HG02759 (cell line): ENCODE measurements at regions not wholly inside any gene's neighbourhood (a gene's known extent, or its start where the extent isn't known, plus 50 kb on each side); places are given as distances from the start of the nearest gene placed in this dataset.
"Not testable (repeated sequence)": the region's sequence is repeated elsewhere in the genome, so short reads cannot be mapped to it uniquely, and the experiment has no call there.

Source experiments
- ATAC-seq: cut with Tn5 transposase; IDR thresholded peaks from one replicate; pipeline ENCODE4 v1.9.1; 2021; ENCODE audit warnings: mild to moderate bottlenecking, moderate library complexity; ENCODE audit not compliant: unreplicated experiment

DNA sequence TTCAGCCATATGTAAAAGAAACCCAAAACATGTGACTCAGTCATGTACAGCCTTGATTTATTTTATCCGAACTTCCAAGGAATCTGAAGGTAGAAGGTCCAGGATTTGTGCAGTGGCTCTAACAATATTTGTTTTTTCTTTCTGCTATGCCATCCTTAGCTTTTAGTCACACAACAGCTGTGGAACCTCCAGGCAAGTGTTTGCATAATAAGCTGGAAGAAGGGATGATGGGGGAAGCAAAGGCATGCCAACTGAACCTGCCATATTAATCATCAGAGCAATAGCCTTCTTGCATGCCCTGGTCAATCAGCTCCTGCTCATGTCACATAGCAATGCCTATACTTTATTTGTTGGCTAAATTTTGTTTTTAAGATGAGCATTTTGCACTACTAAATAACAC, 444.7 kb upstream of the ARPP21 start:
- ATAC-seq: no peak

DNA sequence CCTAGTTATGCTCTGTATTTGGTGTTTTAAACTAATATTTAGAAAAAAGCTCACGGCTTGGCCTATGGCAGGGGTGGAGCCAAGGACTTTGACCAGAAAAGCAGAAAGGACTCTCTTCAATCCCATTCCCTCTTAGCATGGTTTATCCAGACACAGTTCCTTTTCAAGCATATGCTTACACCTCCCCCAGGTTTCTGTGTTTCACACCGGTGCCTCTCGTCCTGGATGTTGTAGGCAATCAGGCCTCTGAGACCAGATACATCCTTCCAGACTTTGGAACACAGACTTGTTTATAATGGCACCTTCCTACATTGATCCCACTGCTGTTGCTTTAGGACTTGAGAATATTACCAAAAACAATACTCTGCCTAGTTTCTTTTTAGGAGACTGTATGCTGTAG, 440.5 kb upstream of the ARPP21 start:
- no peak for ATAC-seq

DNA sequence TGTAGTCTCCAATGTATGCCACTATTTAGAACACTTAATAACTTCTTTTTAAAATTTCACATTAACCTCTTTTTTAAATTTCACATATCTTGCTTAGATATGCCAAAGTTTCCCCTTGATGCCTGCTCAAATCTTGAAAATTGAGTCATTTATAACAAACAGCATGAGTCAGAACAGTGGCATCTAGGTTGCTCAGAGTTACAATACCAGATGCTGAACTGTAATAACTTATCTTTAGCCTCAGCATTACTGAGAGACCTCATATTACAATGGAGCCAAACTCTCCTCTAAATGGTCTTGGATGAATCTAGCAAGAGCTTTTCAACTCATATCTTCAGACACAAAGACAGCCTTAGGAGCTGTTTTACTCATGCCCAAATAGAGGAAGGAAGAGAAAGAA, 439.3 kb upstream of the ARPP21 start:
- no peak for ATAC-seq

DNA sequence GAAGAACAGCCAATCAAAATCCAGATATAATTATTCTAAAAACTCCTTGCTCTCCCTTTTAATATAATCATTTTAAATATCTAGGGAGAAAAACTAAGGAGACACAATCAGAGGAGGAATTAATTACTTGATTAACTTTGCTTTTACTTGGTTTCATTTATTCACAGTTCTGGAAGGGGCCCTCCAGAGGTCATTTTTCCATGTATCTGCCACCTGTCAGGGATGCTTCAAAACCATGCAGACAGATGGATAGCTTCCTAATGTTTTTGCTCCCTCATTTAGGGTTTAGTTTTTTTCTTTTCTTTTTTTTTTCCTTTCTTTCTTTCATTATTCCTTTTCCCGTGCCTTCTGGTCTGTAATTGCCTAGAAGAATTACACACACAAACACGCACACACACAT, 438.1 kb upstream of the ARPP21 start:
- ATAC-seq: no peak

DNA sequence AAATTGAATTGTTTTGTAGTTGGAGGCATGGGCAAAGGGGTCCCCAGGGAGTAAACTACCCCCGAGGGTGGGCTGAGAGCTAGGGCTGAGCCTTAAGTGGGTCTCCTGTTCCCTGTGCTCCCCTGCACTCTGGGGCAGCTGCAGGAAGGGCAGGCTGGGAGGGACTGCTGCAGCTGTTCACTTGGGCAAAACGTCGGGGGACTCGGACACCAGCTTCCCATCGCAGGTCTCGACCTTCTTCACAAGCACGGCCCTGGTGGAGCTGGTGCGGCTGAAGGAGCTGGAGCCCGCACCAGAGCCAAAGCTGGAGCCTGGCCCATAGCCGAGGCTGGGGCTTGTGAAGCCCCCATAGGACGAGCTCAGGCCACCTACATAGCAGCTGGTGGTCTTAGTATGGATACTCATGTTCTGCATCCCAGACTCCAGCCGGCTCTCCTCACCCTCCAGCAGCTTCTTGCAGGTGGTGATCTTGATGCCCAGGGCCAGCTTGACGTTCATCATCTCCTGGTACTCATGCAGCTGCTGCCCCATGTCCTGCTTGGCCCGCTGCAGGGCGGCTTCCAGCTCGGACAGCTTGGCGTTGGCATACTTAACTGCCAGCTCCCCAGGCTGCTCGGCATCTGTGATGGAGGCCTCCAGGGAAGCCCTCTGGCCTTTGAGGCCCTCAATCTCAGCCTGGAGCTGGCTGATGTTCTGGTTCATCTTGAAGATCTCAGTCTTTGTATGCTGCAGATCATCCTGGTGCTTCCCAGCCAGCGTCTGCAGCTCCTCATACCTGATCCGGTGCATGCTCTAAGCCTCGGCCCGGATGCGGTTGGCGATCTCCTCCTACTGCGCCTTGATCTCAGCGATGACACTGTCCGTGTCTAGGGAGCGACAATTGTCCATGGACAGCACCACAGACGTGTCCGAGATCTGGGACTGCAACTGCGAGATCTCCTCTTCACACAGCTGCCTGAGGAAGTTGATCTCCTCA, 423.5 kb upstream of the ARPP21 start:
- no peak for ATAC-seq

DNA sequence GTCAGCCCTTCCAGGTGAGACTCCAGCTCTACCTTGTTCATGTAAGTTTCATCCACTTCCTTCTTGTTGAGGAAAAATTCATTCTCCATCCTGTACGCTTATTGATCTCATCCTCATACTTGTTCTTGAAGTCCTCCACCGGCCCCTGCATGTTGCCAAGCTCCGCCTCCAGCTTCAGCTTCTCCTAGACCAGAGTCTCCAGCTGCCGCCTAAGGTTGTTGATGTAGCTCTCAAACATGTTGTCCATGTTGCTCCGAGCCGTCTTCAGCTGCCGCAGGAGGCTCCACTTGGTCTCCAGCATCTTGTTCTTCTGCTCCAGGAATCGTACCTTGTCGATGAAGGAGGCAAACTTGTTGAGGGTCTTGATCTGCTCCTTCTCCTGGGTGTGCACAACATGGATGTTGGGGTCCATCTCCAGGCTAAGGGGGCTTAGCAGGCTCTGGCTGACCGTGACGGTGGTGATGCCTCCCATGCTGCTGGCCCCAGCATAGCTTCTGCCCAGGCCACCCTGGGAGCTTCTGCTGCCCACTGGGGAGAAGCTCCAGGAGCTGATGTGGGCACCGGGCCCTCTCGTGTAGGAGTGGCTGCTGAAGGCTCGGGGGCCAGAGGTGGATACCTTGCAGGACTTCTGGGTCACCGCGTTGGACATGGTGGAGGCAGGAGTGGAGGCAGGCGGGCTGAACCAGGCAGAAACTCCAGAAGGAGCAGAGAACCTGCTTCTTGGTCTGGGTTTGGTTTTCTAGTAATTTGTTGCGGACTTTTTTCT, 422.6 kb upstream of the ARPP21 start:
- no peak for ATAC-seq

DNA sequence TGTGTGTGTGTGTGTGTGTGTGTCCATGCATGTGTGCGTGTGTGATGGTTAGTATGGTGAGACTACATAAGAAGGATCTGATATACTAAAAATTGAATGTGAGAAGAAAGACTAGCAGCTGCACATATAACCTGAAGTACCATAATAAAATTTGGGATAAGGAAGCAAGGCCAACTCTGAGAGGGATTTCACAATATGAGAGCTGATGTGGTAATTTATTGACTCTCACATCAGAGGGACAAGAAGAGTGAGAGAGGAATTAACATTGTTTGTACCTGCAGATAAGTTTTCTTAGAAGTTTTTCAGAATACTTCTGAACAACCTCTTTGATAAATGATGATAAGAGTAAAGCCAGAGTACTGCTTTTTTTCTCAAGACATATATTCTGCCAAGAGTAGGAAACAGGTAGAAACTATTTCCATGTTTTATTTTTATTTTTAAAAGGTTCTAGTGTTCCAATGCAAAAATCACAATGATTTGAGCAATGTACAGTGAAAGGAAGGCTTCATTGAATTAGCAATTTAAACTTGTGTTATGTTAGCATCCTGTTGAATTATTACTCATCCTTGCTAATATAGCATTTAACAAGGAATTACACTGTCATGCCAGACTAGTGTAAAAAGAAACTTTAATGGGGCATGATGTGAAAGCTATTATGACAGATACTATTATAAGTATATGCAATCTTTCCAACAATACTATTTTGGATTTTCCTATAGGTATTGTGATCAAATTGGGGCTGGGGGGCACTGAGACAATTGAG, 415.5 kb upstream of the ARPP21 start:
- ATAC-seq: no peak

DNA sequence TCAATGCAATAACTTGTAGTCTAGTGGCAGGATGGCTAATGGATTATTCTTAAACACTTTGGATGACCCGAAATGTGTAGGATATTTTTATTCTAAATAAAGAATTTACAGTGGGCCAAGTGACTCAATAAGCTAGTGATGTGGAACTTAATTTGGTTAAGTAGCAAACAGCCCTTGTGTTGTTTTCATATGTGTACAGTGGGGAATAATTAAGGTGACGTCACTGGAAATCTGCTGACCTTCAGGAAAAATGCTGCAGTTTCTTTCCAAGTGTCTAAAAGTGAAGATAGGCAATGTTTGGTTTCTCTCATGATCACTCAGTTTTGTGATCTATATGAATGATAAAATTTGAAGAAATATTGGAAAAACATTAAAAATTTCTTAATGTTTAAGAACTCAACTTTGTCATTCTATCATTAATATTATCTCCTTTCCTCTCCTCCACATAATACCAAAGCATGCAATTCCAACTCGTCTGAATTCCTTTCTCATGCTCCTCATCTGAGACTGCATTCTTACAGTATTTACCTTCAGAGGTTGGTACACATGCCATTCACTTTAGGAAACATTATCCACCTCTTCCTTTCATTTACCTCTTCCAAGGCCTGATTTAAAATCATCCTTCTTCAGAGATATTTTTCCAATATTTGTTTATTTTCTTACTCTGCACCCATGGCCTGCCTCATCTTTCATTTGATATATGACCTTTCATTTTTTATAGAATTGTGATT, 414.6 kb upstream of the ARPP21 start:
- ATAC-seq: no peak

DNA sequence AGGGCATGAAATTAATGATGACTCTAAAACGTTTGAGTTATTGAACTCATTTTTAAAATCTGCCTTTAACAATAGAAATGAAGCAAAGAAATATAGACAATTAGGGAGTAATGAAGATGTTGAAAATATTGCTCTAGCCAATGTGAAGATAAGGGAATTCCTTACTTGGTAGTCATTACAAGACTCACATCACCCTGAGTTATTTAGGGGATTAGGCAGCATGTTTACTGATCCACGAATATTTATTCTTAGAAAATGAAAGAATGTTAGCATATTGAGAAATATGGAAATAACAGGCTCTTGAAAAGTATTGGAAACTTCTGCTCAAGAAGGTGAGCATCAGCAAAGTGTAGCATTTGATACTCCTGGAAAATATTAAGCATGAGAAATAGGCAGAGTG, 398.1 kb upstream of the ARPP21 start:
- no peak for ATAC-seq

DNA sequence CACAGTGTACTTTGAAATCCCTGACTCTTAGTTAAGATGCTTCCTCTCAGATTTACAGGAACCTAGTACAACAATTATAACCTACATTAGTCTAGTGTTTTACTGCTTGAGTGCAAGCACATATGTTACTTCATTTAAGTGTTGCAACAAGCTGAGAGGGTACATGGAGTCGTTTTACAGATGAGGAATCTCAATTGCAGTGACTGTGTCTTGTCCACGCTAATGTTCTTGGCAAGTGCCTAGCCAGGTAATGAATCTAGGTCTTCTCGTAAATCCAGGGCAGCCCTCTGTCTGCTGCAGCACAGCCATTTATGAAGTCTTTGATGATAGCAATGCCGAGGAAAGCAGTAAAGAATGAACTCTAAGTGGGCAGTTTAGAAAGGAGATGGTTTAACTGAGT, 384.4 kb upstream of the ARPP21 start:
- ATAC-seq: no peak

DNA sequence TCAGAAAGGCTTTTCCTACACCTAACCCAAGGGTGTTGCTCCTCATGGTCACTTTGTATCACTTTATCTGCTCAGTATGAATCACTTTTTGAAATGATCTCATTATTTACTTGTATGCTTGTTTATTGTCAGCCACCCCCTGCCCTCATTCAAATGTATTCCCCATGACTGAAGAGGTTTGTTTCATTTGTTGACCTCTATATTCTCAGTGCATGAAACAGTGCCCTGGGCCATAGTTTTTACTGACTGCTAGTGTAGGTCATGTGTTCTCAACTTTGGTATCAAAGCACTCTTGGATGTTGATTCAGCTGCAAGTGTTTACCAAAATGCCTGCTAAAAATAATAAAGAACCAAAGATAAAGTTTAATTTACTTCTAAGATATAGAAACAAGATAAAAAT, 381.7 kb upstream of the ARPP21 start:
- ATAC-seq: no peak

DNA sequence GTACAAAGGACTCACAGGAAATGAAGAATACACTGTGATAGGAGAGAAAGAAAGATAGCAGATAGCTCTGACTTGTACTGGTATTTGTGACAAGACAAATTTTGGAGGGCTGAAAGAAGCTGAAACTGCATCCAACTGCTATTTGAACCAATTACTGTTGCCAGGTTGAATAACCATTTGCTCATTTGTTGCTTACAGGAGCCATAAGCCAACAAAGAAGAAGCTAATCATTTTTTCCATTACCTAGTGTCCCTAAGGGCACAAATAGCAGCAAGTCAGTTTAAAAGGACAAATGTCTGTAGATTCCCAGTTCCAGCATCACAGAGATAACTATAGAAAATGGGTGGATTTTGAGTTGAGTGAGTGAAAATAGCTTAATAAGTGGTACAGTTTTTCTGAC, 376.9 kb upstream of the ARPP21 start:
- ATAC-seq: no peak

DNA sequence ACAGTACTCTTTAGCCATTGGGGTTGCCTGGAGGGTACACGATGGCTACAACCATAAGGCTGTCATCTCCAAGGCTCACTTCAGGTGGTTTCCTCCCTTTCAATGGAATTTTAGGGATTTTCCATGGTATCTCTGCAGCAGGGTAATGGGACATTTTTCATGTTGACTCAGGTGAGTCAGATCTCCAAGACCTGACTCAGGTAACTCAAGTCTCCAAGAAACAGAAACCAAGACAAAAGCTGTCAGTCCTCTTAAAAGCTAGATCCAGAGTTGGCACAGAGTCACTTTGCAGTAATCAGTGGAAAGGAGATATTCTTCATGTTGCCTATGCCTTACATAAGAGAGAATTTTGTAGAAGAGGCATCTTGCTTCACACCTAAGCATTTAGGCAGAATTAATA, 375.8 kb upstream of the ARPP21 start:
- no peak for ATAC-seq

DNA sequence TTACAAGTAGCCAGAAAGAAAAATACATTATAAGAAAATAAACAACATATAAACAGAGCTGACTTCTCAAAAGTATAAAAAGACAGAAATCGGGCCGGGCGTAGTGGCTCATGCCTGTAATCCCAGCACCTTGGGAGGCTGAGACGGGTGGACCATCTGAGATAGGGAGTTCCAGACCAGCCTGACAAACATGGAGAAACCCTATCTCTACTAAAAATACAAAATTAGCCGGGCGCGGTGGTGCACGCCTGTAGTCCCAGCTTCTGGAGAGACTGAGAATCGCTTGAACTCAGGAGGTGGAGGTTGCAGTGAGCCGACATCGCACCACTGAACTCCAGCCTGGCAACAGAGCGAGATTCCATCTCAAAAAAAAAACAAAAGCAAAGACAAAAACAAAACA, 373.3 kb upstream of the ARPP21 start:
- ATAC-seq: not testable (repeated sequence)

DNA sequence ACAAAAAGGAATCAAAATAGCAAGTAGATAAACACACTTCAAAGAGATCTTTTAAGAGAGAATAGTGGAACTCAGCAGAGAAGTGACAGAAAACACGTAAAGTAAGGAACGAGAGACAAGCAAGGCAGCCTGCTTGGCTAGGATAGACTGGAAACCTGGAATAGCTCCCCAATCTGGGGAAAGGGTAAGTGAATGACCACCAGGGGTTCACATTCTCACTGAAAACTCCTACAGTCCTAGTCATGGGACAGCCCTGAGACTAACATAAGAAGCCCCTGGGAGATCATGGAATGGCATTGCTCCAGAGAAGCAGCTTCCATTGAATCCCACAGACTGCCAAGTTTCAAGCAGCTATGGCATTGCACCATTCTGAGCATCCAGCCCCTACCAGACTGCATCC, 363.6 kb upstream of the ARPP21 start:
- ATAC-seq: no peak

DNA sequence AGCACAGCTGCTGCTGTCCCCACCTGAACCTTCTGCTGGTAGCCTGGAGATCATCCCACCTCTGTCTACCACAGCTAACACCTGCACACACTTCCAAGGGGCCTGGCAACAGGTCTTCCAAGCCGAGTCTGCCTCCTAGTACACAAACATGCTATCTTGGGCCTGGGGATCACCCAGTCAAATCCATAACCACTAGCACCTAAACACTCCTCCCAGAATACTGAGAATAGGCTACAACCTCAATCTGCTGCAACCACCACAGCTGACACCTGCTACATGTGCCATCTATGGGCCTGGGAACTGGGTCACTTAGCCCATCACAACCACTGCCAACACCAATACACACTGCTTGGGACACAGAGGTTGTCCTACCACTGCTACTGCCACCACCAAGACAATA, 362.8 kb upstream of the ARPP21 start:
- no peak for ATAC-seq

DNA sequence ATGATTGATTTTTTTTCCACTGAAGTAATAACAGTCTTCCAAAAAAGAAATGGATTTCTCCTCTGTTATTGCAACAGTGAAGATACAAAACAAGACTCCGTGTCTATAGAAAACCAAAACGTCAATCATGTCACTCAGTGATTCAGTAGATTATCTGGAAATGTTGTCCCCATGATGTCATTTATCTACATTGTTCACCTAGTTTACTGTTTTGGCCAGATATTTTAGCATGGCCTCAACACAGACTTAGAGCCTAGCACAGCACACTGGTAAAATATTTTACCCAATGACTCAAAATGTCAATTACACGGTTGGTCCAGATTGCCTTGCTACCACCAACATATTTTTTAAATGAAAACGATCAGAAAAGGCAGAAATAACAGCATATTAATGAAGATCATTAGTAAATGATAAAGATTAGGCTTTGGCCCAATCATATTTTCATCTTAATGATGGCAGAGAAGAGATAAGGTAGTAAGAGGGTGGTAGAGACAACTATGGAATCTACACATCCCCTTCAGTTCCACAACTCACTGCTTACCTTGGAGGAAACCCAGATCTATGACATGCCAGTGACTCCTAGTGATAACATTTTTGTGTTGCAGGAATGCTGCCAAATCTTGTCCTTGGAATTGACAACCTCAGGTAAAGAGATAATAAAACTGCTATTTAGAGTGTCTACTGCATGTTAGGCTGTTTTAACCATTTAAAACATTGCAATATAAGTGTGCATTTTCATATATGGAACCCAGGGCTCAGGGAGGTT, 347.7 kb upstream of the ARPP21 start:
- no peak for ATAC-seq

DNA sequence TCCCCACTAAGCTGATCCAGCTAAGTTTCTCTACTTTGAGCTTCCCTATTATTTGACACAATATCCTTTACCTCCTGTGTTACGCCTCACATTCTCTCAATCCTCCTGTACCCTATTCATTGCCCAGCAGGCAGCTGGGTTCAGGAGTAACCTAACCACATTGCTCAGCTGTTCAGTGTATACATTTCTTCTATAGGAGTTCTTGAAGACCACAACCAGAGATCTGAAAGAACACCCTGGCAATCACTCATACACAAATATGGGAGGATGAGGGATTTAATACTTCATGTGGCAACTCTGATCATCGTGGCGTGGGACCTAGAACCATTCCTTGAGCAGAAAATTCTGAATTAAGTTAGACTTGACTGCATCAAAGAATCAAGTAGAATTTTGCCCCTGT, 346.8 kb upstream of the ARPP21 start:
- no peak for ATAC-seq

DNA sequence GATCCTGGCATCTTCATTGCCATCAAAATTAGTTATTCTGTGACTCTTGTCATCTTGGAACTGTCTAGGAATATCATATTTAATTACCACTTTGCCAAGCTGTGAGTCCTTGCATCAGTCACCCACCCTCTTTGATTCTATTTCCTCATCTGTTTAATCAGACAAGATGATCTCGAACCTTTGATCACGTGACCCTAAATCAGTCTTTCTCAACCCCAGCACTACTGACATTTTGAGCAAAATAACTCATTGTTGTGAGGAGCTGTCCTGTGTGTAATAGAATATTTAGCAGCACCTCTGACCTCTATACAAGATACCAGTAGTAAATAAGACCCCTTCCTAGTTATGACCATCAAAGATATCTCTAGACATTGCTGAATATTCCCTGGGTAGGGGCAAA, 343.4 kb upstream of the ARPP21 start:
- ATAC-seq: no peak

DNA sequence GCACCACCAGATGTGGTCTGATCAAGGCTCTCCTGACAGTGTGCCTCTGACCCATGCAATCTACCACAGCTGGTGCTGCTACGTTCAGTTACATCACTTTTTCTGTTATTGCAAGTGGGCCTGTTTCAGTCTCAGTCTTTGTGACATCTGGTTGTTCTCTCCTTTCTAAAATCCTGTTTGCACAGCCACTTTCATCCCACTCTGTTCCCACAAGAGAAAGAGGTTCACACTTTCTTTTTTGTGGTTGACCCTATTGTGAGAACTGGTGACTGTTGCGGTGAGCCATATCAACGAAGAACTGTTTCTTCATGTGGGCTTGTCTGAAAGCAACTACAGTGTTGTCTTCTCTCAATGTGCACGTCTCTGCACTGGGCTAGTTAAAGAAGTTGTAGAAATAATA, 342.8 kb upstream of the ARPP21 start:
- no peak for ATAC-seq
